Lung (tissue), 11 donors: ENCODE measurements at regions not wholly inside any gene's neighbourhood (a gene's known extent, or its start where the extent isn't known, plus 50 kb on each side); places are given as distances from the start of the nearest gene placed in this dataset.

Experiments
- ATAC-seq: fragments of 200-7000 bp; cut with Tn5 transposase; one replicate; pipeline ENCODE4 v1.9.1; 2020; ENCODE audit warnings: moderate number of reproducible peaks; ENCODE audit not compliant: insufficient read depth, low FRiP score
- DNase-seq, 3 donors: peaks; one replicate each; pipeline ENCODE4 v3.0.0-alpha.2; 2013 to 2017
- H3K27ac ChIP-seq, 2 donors: one replicate each; pipeline ENCODE4 v1.5.1; 2013; ENCODE audit warnings: mild to moderate bottlenecking in 2 of 2, moderate library complexity in 2 of 2, control low read depth in 1 of 2, inconsistent platforms in 1 of 2, low read depth in 1 of 2, low read length in 1 of 2
- H3K27me3 ChIP-seq, 3 donors: one replicate each; pipeline ENCODE4 v1.5.1; 2013; ENCODE audit warnings: low read length in 2 of 3; ENCODE audit not compliant: control insufficient read depth in 3 of 3, insufficient read depth in 3 of 3
- H3K36me3 ChIP-seq, 4 donors: one replicate each; pipeline ENCODE4 v1.5.1; 2013; ENCODE audit warnings: low read length in 4 of 4, mild to moderate bottlenecking in 1 of 4, moderate library complexity in 1 of 4; ENCODE audit not compliant: control insufficient read depth in 4 of 4, insufficient read depth in 4 of 4
- H3K4me1 ChIP-seq, 5 donors: one replicate each; pipeline ENCODE4 v1.5.1; 2013; ENCODE audit warnings: low read length in 5 of 5, mild to moderate bottlenecking in 2 of 5, moderate library complexity in 1 of 5; ENCODE audit not compliant: control insufficient read depth in 5 of 5, insufficient read depth in 5 of 5
- H3K4me3 ChIP-seq: one replicate; pipeline ENCODE4 v1.5.1; 2013; ENCODE audit warnings: mild to moderate bottlenecking, control low read depth, moderate library complexity
- H3K9ac ChIP-seq, 2 donors: one replicate each; pipeline ENCODE4 v1.5.1; 2013; ENCODE audit warnings: low read length in 2 of 2, control low read depth in 1 of 2; ENCODE audit not compliant: insufficient read depth in 1 of 2
- H3K9me3 ChIP-seq, 4 donors: one replicate each; pipeline ENCODE4 v1.5.1; 2013; ENCODE audit warnings: low read length in 3 of 4, mild to moderate bottlenecking in 1 of 4, moderate library complexity in 1 of 4; ENCODE audit not compliant: control insufficient read depth in 4 of 4, insufficient read depth in 3 of 4
- WGBS, 2 donors: extraction: QIAGEN DNeasy Blood & Tissue Kit; methylation state at CpG; one replicate each; pipeline ENCODE4 v1.1.7; 2013; 5-methylcytosine and 5-hydroxymethylcytosine counted together
- TF ChIP-seq, protein P1 (sequence below): IDR thresholded peaks from 2 replicates; pipeline ENCODE4 v1.5.1; 2012; ENCODE audit warnings: mild to moderate bottlenecking; ENCODE audit errors: control extremely low read depth, extremely low read depth
- donor health status: control.
- donor health status: control.
- donor health status: Bipolar disorder and iron deficiency.
- donor health status: healthy.
- donor health status: DM: yes; HTN: yes; CAD: no.

DNA sequence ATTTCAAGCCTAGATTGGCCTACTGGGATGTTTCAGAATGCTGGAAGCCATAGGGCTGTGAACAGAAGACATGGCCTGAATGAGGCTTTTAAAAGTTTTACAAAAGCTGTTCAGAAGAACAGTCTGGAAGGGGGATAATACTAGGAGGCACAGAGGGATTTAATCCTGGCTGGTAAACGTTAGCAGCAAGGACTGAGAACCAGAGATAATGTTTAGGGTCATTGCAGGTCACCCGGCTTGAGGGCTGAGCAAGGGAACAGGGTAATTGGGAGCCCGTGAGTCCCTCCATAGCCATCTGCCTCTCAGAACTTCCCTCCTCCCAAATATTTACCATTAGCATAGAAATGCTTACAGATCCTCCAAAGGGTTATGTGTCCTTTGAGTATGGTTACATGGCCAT, 765.4 kb downstream of the TMEM182 start:
- ATAC-seq = no peak
- Histone ChIP-seq H3K36me3 (no peaks in the 10 kb centered on the region), H3K9ac (no peak overlapping the region), H3K27ac (no peak overlapping the region), H3K4me3 (no peak overlapping the region), H3K4me1 (no peaks in the 10 kb centered on the region), H3K27me3 (no peaks in the 10 kb centered on the region), H3K9me3 (peaks cover 0 to 4% (median 1%) of the 10 kb centered on the region in 4 donors)
- WGBS, 2 donors = 57 to 74% methylated on average over 3 of the region's 3 CpGs
- DNase-seq = no peak
- TF ChIP-seq, protein P1, sequence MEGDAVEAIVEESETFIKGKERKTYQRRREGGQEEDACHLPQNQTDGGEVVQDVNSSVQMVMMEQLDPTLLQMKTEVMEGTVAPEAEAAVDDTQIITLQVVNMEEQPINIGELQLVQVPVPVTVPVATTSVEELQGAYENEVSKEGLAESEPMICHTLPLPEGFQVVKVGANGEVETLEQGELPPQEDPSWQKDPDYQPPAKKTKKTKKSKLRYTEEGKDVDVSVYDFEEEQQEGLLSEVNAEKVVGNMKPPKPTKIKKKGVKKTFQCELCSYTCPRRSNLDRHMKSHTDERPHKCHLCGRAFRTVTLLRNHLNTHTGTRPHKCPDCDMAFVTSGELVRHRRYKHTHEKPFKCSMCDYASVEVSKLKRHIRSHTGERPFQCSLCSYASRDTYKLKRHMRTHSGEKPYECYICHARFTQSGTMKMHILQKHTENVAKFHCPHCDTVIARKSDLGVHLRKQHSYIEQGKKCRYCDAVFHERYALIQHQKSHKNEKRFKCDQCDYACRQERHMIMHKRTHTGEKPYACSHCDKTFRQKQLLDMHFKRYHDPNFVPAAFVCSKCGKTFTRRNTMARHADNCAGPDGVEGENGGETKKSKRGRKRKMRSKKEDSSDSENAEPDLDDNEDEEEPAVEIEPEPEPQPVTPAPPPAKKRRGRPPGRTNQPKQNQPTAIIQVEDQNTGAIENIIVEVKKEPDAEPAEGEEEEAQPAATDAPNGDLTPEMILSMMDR = no peak

DNA sequence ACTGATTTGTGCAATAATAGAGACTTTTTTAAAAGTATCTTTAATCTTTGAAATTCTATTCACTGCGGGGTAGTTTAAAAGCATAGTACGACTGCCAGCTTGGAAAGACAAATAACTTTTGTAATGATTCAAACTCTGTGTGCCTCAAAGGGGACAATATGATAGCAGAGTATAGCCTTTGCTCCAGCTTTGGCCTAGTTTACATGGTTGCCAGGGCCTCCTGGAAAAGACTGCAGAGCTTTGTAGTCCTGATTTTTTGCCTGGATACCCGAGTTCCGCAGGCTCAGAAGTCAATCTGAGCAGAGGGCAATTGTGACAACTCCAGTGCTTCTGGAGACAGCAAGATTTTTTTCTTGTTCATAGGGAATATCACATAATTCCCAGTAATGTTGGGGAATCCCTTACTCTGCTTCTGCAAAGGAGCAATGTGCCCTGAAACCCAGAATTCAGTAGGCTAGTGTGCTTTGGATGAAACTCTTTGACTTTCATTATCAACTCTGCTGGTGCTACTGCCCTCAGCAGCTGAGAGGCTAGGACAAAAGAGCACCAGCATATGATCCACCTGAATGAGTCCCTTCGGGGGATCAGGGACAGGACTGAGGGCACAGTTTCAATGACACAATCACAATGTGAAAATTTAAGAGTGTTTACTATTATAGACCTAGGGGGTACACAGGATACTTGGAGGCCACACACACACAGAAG, 768.1 kb downstream of the TMEM182 start:
- WGBS, 2 donors = 82 to 84% methylated on average over 5 of the region's 5 CpGs
- Histone ChIP-seq H3K4me1 (no peaks in the 10 kb centered on the region), H3K27ac (no peak overlapping the region), H3K36me3 (no peaks in the 10 kb centered on the region), H3K9me3 (peaks cover 0 to 4% (median 1%) of the 10 kb centered on the region in 4 donors), H3K27me3 (no peaks in the 10 kb centered on the region), H3K9ac (no peak overlapping the region), H3K4me3 (no peak overlapping the region)
- TF ChIP-seq, protein P1 = no peak
- DNase-seq (no peak), ATAC-seq (no peak)

DNA sequence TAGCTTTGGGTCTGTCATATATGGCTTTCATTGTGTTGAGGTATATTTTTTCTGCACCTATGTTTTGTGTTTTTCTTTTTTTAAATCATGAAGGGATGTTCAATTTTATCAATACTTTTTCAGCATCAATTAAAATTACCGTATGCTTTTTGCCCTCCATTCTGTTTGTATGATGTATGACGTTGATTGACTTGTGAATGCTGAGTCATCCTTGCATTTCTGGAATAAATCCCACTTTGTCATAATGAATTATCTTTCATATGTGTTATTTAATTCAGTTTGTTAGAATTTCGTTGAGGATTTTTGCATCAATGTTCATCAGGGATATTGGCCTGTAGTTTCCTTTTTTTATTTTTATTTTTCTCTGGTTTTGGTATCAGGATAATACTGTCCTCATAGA, 790.9 kb downstream of the TMEM182 start:
- TF ChIP-seq, protein P1 = no peak
- H3K36me3 ChIP-seq = no peaks in the 10 kb centered on the region
- H3K4me3 ChIP-seq = no peak overlapping the region
- no peaks in the 10 kb centered on the region for H3K27me3 ChIP-seq
- DNase-seq = no peak
- WGBS, 2 donors = 81 to 86% methylated on average over 3 of the region's 3 CpGs
- no peaks in the 10 kb centered on the region for H3K9me3 ChIP-seq
- H3K27ac ChIP-seq = no peak overlapping the region
- ATAC-seq = no peak
- no peak overlapping the region for H3K9ac ChIP-seq
- H3K4me1 ChIP-seq = no peaks in the 10 kb centered on the region

DNA sequence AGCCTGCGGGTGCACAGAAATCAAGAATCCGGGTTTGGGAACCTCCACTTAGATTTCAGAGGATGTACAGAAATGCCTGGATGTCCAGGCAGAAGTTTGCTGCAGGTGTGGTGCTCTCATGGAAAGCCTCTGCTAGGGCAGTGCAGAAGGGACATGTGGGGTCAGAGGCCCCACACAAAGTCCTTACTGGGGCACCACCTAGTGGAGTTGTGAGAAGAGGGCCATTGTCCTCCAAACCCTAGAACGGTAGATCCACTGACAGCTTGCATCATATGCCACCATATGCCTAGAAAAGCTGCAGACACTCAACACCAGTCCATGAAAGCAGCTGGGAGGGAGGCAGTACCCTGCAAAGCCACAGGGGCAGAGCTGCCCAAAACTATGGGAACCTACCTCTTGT, 833.0 kb downstream of the TMEM182 start:
- Histone ChIP-seq H3K9ac (no peak overlapping the region), H3K36me3 (no peaks in the 10 kb centered on the region), H3K4me1 (no peaks in the 10 kb centered on the region), H3K4me3 (no peak overlapping the region), H3K9me3 (peaks cover 1 to 8% (median 5%) of the 10 kb centered on the region in 4 donors), H3K27ac (no peak overlapping the region), H3K27me3 (no peaks in the 10 kb centered on the region)
- DNase-seq (no peak), ATAC-seq (no peak)
- 85 to 91% methylated on average over 3 of the region's 3 CpGs for WGBS, 2 donors
- TF ChIP-seq, protein P1 = no peak
